Stimulated activated CD4-positive, alpha-beta T cell treated with anti-CD3 and anti-CD28 coated beads, Interleukin-12 subunit alpha, Interleukin-12 subunit beta, amount 100 ng/mL, for 4 hours (primary cell): ENCODE measurements at regions not wholly inside any gene's neighbourhood (a gene's known extent, or its start where the extent isn't known, plus 50 kb on each side); places are given as distances from the start of the nearest gene placed in this dataset.

ENCODE experiments used
- DNase-seq: peaks from one replicate; pipeline ENCODE4 v3.0.0-alpha.2; 2020

- DNase-seq: no peak
Measured at GRCh38 chr1:55333461-55333860, 118.3 kb upstream of the USP24 start.

- DNase-seq: no peak
Measured at GRCh38 chr1:55331351-55331750, 116.2 kb upstream of the USP24 start.

GRCh38 chr1:55329808-55330432 is 114.8 kb upstream of the USP24 start:
- DNase-seq: no peak

- DNase-seq: no peak
Measured at GRCh38 chr1:55329091-55329490, 113.9 kb upstream of the USP24 start.

- no peak for DNase-seq
Measured at GRCh38 chr1:55326496-55327243, 111.5 kb upstream of the USP24 start.

GRCh38 chr1:55323760-55324159 is 108.6 kb upstream of the USP24 start:
- DNase-seq: no peak

GRCh38 chr1:55322842-55323241 is 107.7 kb upstream of the USP24 start:
- DNase-seq: no peak

- no peak for DNase-seq
Measured at GRCh38 chr1:55321942-55322341, 106.8 kb upstream of the USP24 start.

- DNase-seq: no peak
Measured at GRCh38 chr1:55320891-55321290, 105.7 kb upstream of the USP24 start.

- no peak for DNase-seq
Measured at GRCh38 chr1:55318116-55318817, 103.1 kb upstream of the USP24 start.

- DNase-seq: no peak
Measured at GRCh38 chr1:55317673-55318072, 102.5 kb upstream of the USP24 start.

GRCh38 chr1:55316947-55317662 is 101.9 kb upstream of the USP24 start:
- DNase-seq: no peak

GRCh38 chr1:55316502-55316901 is 101.3 kb upstream of the USP24 start:
- DNase-seq: no peak

- no peak for DNase-seq
Measured at GRCh38 chr1:55315552-55315951, 100.4 kb upstream of the USP24 start.

- no peak for DNase-seq
Measured at GRCh38 chr1:55314740-55315139, 99.6 kb upstream of the USP24 start.

- DNase-seq: no peak
Measured at GRCh38 chr1:55313903-55314302, 98.7 kb upstream of the USP24 start.

GRCh38 chr1:55311979-55312378 is 96.8 kb upstream of the USP24 start:
- DNase-seq: no peak

- no peak for DNase-seq
Measured at GRCh38 chr1:55311057-55311641, 96.0 kb upstream of the USP24 start.

- DNase-seq: no peak
Measured at GRCh38 chr1:55310505-55310971, 95.4 kb upstream of the USP24 start.

- no peak for DNase-seq
Measured at GRCh38 chr1:55309786-55310504, 94.8 kb upstream of the USP24 start.

GRCh38 chr1:55309053-55309452 is 93.9 kb upstream of the USP24 start:
- no peak for DNase-seq

- no peak for DNase-seq
Measured at GRCh38 chr1:55305735-55306134, 90.6 kb upstream of the USP24 start.
